ENCODE measurements at regions not wholly inside any gene's neighbourhood (a gene's known extent, or its start where the extent isn't known, plus 50 kb on each side); places are given as distances from the start of the nearest gene placed in this dataset.

DNA sequence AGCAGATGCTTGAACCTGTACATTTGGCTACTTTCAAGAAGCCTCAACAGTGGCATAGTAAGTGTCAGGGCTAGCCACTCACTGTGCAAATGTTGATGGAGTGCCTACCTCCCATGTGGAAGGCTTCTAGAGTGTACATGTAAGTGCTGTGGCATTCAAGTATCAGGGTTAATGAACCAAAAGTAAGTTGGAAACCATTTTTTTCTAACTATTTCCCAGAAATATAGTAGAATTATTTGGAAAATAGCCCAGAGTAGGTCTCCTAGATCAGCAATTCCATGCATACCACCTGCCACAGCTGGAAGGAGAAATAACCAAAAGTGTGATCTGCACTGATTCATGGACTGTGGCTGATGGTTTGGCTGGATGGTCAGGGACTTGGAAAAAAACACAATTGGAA is 53.3 kb downstream of the FOXD1 start:
- intact Hi-C loops (cut with DNase I), result no loop called here
- TF ChIP-seq, protein P1, sequence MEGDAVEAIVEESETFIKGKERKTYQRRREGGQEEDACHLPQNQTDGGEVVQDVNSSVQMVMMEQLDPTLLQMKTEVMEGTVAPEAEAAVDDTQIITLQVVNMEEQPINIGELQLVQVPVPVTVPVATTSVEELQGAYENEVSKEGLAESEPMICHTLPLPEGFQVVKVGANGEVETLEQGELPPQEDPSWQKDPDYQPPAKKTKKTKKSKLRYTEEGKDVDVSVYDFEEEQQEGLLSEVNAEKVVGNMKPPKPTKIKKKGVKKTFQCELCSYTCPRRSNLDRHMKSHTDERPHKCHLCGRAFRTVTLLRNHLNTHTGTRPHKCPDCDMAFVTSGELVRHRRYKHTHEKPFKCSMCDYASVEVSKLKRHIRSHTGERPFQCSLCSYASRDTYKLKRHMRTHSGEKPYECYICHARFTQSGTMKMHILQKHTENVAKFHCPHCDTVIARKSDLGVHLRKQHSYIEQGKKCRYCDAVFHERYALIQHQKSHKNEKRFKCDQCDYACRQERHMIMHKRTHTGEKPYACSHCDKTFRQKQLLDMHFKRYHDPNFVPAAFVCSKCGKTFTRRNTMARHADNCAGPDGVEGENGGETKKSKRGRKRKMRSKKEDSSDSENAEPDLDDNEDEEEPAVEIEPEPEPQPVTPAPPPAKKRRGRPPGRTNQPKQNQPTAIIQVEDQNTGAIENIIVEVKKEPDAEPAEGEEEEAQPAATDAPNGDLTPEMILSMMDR (IDR thresholded peaks at IDR 0.05), result no peak
- H3K9me3 ChIP-seq, result no peaks in the 10 kb centered on the region
- H3K27ac ChIP-seq, result no peak overlapping the region
- H3K36me3 ChIP-seq, result no peaks in the 10 kb centered on the region
- no peak for DNase-seq (ENCODE audit: low spot score in 2 of 2)
- no peaks in the 10 kb centered on the region for H3K4me1 ChIP-seq
- no peaks in the 10 kb centered on the region for H3K27me3 ChIP-seq
- no peak overlapping the region for H3K4me3 ChIP-seq

DNA sequence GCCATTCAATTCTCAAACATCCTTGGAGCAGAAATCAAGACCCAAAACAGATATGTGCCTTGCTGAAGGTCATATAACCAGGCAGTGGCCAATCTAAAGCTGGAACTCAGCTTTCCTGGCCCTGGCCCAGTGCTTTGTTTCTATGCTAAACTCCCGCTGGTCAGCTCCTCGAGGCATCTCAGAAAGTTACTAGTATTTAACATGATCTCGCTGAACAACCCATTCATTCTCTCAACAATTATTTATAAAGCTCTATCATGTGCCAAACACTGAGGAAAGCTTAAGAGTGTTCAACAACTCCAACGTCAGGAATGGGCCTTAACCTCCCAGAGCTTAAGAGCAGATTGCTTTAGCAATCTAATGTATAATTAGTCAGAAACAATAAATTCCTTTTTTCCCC is 54.0 kb downstream of the FOXD1 start:
- Histone ChIP-seq H3K9me3 (no peaks in the 10 kb centered on the region), H3K27me3 (no peaks in the 10 kb centered on the region), H3K36me3 (no peaks in the 10 kb centered on the region), H3K4me3 (no peak overlapping the region), H3K4me1 (no peaks in the 10 kb centered on the region), H3K27ac (no peak overlapping the region)
- TF ChIP-seq, protein P1 (IDR thresholded peaks at IDR 0.05), result no peak
- intact Hi-C loops (cut with DNase I), result no loop called here
- no peak for DNase-seq (ENCODE audit: low spot score in 2 of 2)

DNA sequence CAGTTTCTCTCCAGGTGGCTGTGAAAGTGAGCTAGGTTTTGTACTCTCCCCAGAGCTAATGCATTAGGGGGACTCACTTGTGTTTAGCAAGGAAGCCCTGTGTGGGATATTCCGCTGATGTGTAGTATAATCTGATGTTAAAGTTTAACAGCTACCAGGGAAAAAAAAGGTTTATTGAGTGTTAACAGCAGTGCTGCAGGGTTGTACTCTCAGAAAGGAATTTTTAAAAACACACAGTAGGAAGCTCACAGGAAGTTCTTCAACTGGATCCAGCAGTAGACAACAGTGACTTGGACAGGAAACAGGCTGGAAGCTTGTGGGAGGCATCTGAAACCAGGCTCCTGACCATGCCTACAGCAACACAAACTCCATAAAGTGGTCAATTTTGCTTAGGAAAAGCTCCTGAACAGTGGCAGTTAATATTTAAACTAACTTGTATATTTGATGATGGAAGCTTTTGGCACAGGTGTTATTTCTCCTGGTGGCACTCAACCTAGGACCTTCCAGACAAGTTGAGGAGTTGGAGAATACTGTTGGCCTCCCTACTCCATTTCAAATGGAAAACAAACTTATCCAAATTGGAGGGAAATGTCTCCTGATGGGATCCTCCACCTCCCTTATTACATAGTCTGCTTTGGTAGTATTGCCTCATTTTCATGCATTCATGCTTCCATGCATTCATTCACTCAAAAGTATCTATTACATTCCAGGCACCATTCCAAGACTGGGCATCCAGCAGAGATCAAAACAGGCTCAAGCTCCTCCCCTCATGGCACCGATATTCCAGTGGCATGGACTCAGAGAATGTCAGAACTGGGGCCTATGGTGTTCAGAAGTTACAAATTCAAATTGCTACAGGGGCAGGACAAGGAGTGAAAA is 54.7 kb downstream of the FOXD1 start:
- intact Hi-C loops (cut with DNase I), result no loop called here
- H3K9me3 ChIP-seq, result no peaks in the 10 kb centered on the region

DNA sequence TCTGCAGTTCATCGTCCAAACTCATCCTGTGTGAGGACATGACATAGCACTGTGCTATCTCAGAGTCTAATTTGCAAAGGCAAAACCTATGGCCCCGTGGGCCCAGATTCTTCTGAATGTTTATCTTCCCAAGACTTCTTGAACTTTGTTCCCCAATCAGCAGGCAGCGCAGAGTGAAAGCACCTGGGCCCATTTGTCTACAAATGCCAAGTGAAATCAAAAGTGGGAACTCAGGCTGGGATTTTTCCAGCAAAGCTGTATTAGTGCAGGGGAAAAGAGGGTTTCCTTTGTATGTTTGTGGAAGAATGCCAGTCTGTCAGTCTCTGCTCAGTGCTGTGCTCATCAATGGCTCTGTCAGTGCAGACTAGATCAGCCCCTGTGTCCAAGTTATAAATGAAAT is 55.8 kb downstream of the FOXD1 start:
- no peak for DNase-seq (ENCODE audit: low spot score in 2 of 2)
- Histone ChIP-seq H3K4me1 (no peaks in the 10 kb centered on the region), H3K27ac (no peak overlapping the region), H3K4me3 (no peak overlapping the region), H3K9me3 (no peaks in the 10 kb centered on the region), H3K27me3 (no peaks in the 10 kb centered on the region), H3K36me3 (no peaks in the 10 kb centered on the region)
- intact Hi-C loops (cut with DNase I), result no loop called here
- TF ChIP-seq, protein P1 (IDR thresholded peaks at IDR 0.05), result no peak

More for the DNA sequence above, 54.7 kb downstream of the FOXD1 start:
- Histone ChIP-seq H3K36me3 (no peaks in the 10 kb centered on the region), H3K27ac (no peak overlapping the region), H3K27me3 (no peaks in the 10 kb centered on the region), H3K4me3 (no peak overlapping the region), H3K4me1 (no peaks in the 10 kb centered on the region)
- no peak for DNase-seq (ENCODE audit: low spot score in 2 of 2)
- TF ChIP-seq, protein P1 (IDR thresholded peaks at IDR 0.05), result no peak

DNA sequence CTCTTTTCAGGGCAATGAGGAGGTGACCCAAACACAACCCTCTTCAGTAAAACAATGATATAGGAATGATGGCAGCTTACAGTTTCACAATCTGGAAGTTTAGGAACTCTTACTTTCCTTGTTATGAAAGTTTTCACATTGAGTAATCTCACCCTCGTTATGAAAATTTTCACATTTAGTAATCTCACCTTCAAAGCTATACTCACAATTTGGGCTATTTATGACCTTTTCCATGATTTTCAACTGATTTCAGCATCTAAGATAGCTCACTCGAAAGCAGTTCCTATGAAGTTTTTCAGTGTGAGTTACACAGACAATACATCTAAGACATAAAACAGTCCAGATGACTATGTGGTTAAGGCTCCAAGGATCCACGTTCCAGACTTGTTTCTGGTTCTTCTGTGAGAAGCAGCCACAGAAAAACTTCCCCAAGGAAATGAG is 57.1 kb downstream of the FOXD1 start:
- no peaks in the 10 kb centered on the region for H3K4me1 ChIP-seq
- intact Hi-C loops (cut with DNase I), result no loop called here
- DNase-seq (ENCODE audit: low spot score in 2 of 2), result no peak
- no peaks in the 10 kb centered on the region for H3K36me3 ChIP-seq
- H3K27ac ChIP-seq, result no peak overlapping the region
- H3K4me3 ChIP-seq, result no peak overlapping the region
- no peaks in the 10 kb centered on the region for H3K9me3 ChIP-seq
- TF ChIP-seq, protein P1 (IDR thresholded peaks at IDR 0.05), result no peak
- no peaks in the 10 kb centered on the region for H3K27me3 ChIP-seq
